ENCODE measurements at regions not wholly inside any gene's neighbourhood (a gene's known extent, or its start where the extent isn't known, plus 50 kb on each side); places are given as distances from the start of the nearest gene placed in this dataset.
A peak's percentile ranks its signal among the peaks of the same experiment; 100 is the strongest.

DNA sequence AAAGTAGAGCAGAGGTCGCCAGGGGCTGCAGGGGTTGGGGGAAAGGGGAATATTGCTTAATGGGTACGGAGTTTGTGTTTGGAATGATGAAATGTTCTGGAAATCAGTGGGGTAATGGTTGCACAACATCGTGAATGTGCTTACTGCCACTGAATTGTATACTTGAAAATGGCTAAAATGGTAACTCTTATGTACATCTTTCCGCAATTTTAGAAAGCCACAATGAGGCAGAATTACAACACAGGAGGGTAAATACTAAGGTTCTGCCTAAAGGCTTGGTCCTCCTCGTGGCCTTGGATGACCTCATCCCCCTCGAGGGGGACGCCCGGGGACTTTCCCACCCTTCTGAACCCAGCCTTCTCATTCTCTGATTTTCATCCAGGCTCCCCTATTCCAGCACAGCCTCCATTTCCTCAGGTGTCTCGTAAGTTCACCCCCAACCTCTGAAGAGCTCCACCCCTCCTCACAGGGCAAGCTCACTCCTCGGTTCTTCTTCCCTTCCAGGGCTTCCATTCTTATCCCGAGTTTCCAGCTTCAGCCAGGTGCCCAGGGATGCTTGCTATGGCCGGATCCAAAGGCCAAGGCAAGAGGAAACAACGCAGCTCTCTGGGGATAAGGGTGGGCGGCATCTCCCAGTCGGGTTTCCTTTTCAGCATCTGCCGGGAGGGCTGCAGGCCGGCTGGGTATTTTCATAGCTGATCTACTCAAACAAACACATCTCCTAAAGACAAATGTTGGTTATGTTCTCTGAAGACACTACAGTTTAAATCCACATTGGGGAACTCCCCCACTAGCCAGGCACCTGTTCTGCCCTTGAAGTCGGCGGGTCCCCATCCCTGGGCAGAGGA, 71.3 kb upstream of the ACSL1 start:
- ATAC-seq (ENCODE audit: low FRiP score) (no peak), DNase-seq (ENCODE audit: low spot score) (no peak)
- TF ChIP-seq, protein P1, sequence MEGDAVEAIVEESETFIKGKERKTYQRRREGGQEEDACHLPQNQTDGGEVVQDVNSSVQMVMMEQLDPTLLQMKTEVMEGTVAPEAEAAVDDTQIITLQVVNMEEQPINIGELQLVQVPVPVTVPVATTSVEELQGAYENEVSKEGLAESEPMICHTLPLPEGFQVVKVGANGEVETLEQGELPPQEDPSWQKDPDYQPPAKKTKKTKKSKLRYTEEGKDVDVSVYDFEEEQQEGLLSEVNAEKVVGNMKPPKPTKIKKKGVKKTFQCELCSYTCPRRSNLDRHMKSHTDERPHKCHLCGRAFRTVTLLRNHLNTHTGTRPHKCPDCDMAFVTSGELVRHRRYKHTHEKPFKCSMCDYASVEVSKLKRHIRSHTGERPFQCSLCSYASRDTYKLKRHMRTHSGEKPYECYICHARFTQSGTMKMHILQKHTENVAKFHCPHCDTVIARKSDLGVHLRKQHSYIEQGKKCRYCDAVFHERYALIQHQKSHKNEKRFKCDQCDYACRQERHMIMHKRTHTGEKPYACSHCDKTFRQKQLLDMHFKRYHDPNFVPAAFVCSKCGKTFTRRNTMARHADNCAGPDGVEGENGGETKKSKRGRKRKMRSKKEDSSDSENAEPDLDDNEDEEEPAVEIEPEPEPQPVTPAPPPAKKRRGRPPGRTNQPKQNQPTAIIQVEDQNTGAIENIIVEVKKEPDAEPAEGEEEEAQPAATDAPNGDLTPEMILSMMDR (IDR thresholded peaks at IDR 0.05) = no peak

DNA sequence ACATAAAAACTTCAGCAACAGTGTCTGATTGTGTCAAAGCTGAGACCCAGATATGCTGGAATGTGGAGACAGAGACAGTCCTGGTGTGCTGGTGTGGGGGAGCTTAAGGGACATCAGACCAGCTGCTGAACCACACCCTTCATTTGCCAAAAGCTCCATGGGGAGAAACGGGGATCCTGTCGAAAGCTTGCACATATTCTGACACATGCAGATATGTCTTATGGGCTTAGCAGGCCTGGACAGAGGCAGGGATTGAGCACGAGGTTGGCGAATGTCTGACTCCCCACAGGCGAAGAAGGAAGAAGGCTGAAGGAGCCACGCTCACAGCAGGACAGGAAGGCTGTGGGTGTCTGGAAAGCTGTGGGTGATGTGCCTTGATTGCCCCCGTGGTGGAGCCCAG, 72.1 kb upstream of the ACSL1 start:
- no peak for DNase-seq (ENCODE audit: low spot score)
- ATAC-seq (ENCODE audit: low FRiP score) = no peak
- TF ChIP-seq, protein P1 (IDR thresholded peaks at IDR 0.05) = no peak

DNA sequence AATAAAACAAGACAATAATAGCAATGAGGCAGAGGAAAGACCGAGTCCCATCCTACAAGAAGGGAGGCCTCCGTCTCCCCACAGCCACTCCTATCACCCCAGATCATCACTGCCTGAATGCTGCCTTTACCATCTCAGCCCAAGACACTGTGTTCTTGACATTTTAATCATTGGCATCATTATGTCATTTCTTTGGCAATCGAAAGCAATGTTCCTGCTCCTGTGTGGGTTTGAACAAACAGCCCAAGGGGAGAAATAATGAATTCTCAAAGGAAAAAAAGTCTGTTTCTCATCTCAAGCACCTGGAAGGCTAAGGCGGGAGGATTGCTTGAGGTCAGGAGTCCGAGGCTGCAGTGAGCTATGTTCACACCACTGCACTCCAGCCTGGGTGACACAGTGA, 73.0 kb upstream of the ACSL1 start:
- TF ChIP-seq, protein P1 (IDR thresholded peaks at IDR 0.05) = no peak
- no peak for ATAC-seq (ENCODE audit: low FRiP score)
- no peak for DNase-seq (ENCODE audit: low spot score)

DNA sequence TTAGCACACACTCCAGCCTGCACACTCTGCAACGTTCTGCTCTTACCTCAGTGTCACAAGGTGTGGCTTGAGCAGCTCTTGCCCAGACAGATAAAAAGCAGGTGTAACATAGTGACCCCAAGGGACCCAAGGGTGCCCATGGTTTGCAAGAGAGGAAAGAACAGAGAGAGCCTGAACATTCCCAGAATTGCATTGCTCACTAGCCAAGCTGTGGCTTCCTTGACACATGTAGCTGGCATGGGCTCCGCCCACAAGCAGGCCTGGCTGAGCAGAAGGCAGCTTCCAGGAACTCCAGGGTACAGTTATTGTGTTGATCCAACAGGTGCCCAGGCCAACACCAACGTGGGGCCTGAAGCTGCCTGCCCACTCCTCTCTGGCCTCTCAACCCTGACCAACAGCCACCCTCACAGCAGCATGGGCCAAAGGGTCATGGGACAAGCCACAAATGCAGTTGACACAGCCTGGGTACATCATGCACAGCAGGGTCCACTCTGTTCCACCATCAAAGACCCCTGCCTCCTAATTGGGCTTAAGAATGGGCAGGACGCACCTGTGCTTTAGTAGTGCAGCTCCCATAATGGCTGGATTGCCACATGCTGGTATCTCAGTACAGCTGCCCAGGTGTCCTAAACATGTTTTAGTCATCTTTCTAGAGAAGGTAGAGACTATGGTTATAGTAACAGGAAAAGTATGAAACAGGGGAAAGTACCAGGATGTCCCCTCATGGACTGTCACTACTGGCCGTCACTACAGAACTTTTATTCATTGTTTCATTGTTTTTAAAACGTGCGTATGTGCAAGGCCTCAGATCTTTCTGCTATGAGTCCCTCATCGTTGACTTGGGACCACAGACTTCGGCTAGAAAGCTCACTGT, 73.7 kb upstream of the ACSL1 start:
- DNase-seq (ENCODE audit: low spot score) = no peak
- TF ChIP-seq, protein P1 (IDR thresholded peaks at IDR 0.05) = no peak
- ATAC-seq (ENCODE audit: low FRiP score) = peak; percentile 23

DNA sequence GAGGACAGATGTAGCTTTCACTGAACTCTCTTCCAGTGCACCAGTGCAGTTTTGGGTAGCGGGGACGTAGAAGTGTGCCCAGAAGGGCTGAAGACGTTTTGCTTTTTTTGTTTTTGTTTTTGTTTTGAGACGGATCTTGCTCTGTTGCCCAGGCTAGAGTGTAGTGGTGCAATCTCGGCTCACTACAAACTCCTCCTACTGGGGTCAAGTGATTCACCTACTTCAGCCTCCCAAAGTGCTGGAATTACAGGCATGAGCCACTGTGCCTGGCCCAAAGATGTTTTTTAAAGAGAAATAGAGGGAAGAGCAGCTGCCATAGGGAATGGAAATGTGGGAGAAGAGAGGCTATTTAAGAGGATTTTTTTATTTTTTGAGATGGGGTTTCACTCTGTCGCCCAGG, 74.4 kb upstream of the ACSL1 start:
- ATAC-seq (ENCODE audit: low FRiP score) = no peak
- TF ChIP-seq, protein P1 (IDR thresholded peaks at IDR 0.05) = no peak

DNA sequence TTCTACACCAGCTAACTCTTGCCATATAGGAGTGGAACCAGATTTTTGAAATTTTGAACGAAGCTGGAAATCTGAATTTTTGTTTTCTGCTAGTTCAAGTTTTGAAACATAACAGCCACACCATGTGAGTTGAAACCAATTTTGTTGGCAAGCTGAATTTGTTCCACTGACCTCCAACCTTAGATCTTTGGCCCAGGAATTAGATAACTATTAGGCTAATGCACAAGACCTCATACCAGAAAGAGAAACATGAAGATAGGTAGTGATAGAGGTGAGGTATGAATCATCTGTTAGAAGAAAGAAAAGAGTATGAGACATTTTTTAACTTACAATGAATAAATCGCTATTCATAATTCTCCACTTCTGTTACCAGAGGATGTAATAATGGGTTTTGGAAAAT, 76.8 kb upstream of the ACSL1 start:
- TF ChIP-seq, protein P1 (IDR thresholded peaks at IDR 0.05) = no peak
- ATAC-seq (ENCODE audit: low FRiP score) = no peak
- DNase-seq (ENCODE audit: low spot score) = no peak

More for the DNA sequence above, 74.4 kb upstream of the ACSL1 start:
- DNase-seq (ENCODE audit: low spot score) = no peak
